GM21619 (cell line): ENCODE measurements at regions not wholly inside any gene's neighbourhood (a gene's known extent, or its start where the extent isn't known, plus 50 kb on each side); places are given as distances from the start of the nearest gene placed in this dataset.
"Not testable (repeated sequence)": the region's sequence is repeated elsewhere in the genome, so short reads cannot be mapped to it uniquely, and the experiment has no call there.

Source experiments
- ATAC-seq: cut with Tn5 transposase; IDR thresholded peaks from one replicate; pipeline ENCODE4 v1.9.1; 2021; ENCODE audit not compliant: unreplicated experiment

- no peak for ATAC-seq
These were observed 565.8 kb upstream of the NUDT12 start for GRCh38 chr5:104128348-104128747.

- ATAC-seq = no peak
These were observed 564.4 kb upstream of the NUDT12 start for GRCh38 chr5:104126980-104127379.

DNA sequence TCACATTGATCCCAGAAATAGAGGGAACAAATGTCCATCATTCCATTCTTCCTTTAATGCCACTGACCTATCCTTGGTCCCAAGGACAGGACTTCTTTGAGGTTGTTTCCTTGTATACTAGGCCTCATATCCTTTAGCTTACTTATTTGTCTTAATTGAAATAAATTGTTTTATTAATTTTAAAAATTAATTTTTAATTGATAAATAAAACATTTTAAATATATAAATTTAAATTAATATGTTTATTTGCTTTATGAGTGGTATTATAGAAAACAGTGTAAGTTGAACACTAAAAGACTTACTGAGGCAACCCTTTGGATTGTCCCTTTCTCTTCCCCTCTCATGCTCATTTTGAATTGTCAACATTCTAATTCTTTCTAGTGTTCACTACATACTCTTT, 556.9 kb upstream of the NUDT12 start:
- ATAC-seq = no peak

GRCh38 chr5:104111632-104112031, 549.0 kb upstream of the NUDT12 start:
- ATAC-seq = no peak

DNA sequence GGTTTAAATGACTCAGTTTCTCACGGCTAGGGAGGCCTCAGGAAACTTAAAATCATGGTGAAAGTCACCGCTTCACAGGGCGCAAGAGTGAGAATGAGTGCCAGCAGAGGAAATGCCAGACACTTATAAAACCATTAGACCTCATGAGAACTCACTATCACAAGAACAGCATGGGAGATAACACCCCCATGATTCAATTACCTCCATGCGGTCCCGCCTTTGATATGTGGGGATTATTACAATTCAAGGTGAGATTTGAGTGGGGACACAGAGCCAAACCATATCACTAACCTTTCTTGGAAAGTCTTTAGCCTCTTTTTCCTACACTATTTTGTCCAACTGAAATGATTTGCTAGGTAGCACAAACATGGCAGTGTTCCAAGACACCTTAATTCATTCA, 533.9 kb upstream of the NUDT12 start:
- no peak for ATAC-seq

GRCh38 chr5:104095527-104095926, 532.9 kb upstream of the NUDT12 start:
- ATAC-seq = no peak

GRCh38 chr5:104088876-104089778, 526.5 kb upstream of the NUDT12 start:
- no peak for ATAC-seq

DNA sequence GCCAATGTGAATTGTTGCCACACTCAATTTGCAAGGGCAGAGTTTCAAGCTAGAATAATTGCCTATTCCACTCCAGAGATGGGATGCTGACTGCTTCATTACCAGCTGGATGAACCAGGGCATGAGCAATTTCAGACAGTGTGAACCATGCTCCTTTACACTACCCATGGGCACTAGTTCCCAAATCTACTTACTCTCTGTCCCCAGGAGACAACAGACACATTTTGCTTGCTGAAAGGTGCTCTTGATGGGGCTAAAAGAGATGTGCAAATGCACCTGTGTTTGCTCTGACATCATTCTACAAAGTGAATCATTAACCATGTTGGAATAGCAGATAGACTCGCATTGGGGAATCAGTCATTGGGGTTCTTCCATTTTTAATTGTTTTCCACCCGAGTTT, 522.3 kb upstream of the NUDT12 start:
- ATAC-seq = no peak

GRCh38 chr5:104082754-104083153, 520.2 kb upstream of the NUDT12 start:
- no peak for ATAC-seq

DNA sequence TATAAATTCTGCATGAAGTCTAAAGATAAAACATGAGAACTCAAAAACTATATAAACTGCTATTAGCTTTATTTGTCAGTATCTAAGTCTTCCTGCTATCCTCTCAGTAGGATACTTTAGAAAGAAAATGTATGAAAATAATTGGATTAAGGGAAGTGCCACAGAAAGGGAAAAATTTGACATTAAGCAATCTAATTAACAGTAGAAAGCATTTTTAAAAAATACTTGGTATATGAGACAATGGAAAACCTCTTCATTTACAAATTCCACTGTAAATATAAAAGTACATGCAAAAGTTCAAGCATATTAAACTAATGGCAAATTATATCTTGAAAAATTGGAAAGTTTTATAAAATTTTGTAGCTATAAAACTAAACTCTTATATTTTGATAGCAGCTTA, 518.6 kb upstream of the NUDT12 start:
- no peak for ATAC-seq

GRCh38 chr5:104080646-104081175, 518.1 kb upstream of the NUDT12 start:
- ATAC-seq = no peak

- ATAC-seq = not testable (repeated sequence)
These were observed 517.5 kb upstream of the NUDT12 start for GRCh38 chr5:104079861-104080645.

- ATAC-seq = no peak
These were observed 509.3 kb upstream of the NUDT12 start for GRCh38 chr5:104071887-104072286.

- ATAC-seq = no peak
These were observed 500.2 kb upstream of the NUDT12 start for GRCh38 chr5:104062621-104063377.

DNA sequence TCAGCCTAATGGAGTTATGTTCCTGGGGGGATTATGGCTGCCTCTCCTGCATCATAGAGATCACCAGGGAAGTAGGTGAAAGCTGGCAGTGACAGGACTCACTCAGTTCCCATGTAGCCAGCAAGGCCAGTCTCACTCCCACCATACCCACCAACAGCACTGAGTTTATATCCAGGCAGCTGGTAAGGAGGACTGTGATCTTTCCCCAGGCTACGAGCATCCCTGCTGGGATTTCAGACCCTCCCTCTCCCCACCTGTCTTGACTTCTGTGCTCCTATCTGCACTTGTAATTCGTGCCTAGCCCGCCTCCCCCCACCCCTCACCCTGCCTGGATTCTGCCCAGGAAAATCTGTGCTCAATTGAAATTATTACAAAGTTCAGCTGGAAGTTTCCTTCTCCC, 499.1 kb upstream of the NUDT12 start:
- no peak for ATAC-seq

DNA sequence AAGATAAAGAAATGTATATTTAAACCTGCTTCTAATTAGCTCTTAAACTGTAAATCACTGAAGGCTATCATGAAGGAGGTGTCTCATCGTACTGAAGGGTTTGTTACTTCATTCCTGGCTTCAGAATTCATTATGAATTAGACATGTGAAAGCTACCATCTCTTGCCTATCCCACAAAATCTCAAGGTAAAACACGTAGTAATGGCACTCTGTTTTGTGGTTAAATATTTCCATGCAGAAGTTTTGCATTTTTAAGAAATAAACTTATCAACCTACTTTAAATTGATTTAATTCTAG, 490.7 kb upstream of the NUDT12 start:
- no peak for ATAC-seq

- ATAC-seq = no peak
These were observed 490.2 kb upstream of the NUDT12 start for GRCh38 chr5:104052558-104053352.

GRCh38 chr5:104050436-104050835, 487.8 kb upstream of the NUDT12 start:
- ATAC-seq = no peak

DNA sequence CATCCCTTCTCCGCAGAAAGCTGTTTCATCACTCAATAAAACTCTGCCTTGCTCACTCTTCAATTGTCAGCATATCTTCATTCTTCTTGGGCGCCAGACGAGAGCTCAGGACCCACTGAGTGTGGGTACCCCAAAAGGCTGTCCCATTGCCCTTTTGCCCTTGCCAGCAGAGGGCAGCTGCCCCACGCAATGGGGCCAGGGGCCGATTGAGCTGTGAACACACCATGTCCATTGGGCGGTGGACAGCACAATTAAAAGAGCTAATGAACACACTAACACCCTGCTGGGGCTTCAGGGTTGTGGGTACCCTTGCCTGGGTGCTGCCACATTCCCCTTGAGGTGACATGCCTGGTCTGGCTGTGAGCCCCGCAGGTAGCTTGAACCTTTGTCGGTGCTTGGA, 487.2 kb upstream of the NUDT12 start:
- no peak for ATAC-seq

- no peak for ATAC-seq
These were observed 485.6 kb upstream of the NUDT12 start for GRCh38 chr5:104048231-104048630.

DNA sequence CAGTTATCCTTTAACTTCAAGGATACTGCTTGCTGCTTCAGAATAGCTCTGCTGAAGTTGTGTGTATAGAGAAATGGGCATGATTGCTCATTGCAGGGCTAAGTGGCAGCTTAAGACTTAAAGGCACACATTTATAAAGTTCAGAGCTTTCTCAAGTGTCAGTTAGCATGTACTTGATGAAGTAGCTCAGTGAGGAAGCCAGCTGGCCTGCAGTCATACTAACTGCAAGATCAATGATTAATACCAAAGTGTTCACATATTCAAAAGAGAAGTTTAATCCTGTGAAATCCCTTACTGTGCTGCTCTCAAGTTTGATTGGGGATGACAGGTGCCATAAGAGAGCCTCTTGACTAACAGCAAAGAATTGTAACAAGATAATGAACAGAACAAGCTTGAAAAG, 483.4 kb upstream of the NUDT12 start:
- ATAC-seq = no peak
